ENCODE measurements at regions not wholly inside any gene's neighbourhood (a gene's known extent, or its start where the extent isn't known, plus 50 kb on each side); places are given as distances from the start of the nearest gene placed in this dataset.

DNA sequence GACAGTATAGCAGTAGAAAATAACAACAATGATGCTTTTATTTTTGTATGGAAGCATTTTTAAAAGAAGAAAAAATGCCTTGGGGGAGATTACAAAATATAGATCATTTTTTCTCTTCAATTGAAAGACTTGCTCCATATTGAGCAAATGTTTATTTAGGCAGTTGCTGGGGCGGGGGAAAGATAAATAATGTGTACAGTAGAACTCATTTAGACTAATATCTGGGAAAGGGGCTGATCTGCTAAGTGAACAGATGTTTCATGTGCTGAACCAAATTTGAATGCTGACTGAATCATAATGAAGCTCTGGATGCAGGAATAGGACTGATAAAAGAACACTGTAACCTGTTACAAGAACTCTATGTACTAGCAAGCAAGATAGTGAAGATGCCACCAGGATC, 457.1 kb upstream of the TENM4 start:
- H3K9me3 ChIP-seq (replicated peaks; ENCODE audit: control insufficient read depth, insufficient read depth, low read length) = no peaks in the 10 kb centered on the region
- H3K9me1 ChIP-seq (replicated peaks; ENCODE audit: control insufficient read depth, extremely low read depth, insufficient read depth, low read length) = no peaks in the 10 kb centered on the region
- H3K4me1 ChIP-seq (ENCODE audit: control insufficient read depth, extremely low read depth, insufficient read depth, low read length) = no peaks in the 10 kb centered on the region
- TF ChIP-seq MYC (IDR thresholded peaks at IDR 0.05; ENCODE audit: low read depth, low read length) (no peak), FOS (IDR thresholded peaks at IDR 0.05; ENCODE audit: borderline replicate concordance, insufficient read depth, low read length) (no peak), GATA2 (IDR thresholded peaks at IDR 0.05; ENCODE audit: insufficient read depth, insufficient read length, low read depth, low read length) (no peak), CTCF (IDR thresholded peaks at IDR 0.05; ENCODE audit: extremely low read depth in 1 of 2, insufficient read depth in 1 of 2, low read depth in 1 of 2, low read length in 2 of 2) (no peak), JUN (IDR thresholded peaks at IDR 0.05; ENCODE audit: borderline replicate concordance, insufficient read depth, insufficient read length, low read depth) (no peak), EZH2 (IDR thresholded peaks at IDR 0.05; ENCODE audit: borderline replicate concordance, low read depth, low read length, severe bottlenecking) (no peak), POLR2AphosphoS5 (IDR thresholded peaks at IDR 0.05; ENCODE audit: insufficient read depth, low read depth, low read length) (no peak), POLR2A (IDR thresholded peaks at IDR 0.05; ENCODE audit: low read depth, low read length) (no peak)
- TF ChIP-seq, protein P1, sequence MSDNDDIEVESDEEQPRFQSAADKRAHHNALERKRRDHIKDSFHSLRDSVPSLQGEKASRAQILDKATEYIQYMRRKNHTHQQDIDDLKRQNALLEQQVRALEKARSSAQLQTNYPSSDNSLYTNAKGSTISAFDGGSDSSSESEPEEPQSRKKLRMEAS (IDR thresholded peaks at IDR 0.05; ENCODE audit: insufficient read depth, insufficient read length) = no peak
- H2AFZ ChIP-seq (ENCODE audit: low read depth, low read length) = no peak overlapping the region
- CTCF ChIA-PET = no interaction called here
- no peaks in the 10 kb centered on the region for H3K27me3 ChIP-seq (ENCODE audit: control insufficient read depth in 2 of 2, insufficient read depth in 2 of 2, low read length in 2 of 2)
- POLR2A ChIA-PET = no interaction called here
- H3K4me3 ChIP-seq (replicated peaks in 1 of 3; ENCODE audit: insufficient read depth in 1 of 3, low read depth in 1 of 3, low read length in 3 of 3) = no peak overlapping the region
- intact Hi-C loops (cut with micrococcal nuclease) (no loop called here), dilution Hi-C loops (cut with MboI; ENCODE audit: extremely low pct_ligation_motif_present, low sequenced_read_pairs) (no loop called here)
- no peaks in the 10 kb centered on the region for H3K36me3 ChIP-seq (ENCODE audit: control insufficient read depth in 2 of 2, extremely low read depth in 1 of 2, insufficient read depth in 2 of 2, low read length in 2 of 2)
- H3K9ac ChIP-seq (replicated peaks; ENCODE audit: extremely low read depth, insufficient read depth, low read length) = no peak overlapping the region
- DNase-seq (ENCODE audit: low read depth, low spot score) (no peak), FAIRE-seq (no peak)
- no peaks in the 10 kb centered on the region for H4K20me1 ChIP-seq (replicated peaks; ENCODE audit: control insufficient read depth, extremely low read depth, insufficient read depth, low read length)
- BruUV-seq (replicated peaks) = no TSS peak
- no peak overlapping the region for H3K4me2 ChIP-seq (ENCODE audit: insufficient read depth, low read length)
- no peaks in the 10 kb centered on the region for H3K79me2 ChIP-seq (ENCODE audit: control insufficient read depth, insufficient read depth, low read length)
- H3K27ac ChIP-seq (ENCODE audit: insufficient read depth, low read depth, low read length) = no peak overlapping the region
